Ishikawa (cell line): ENCODE measurements at regions not wholly inside any gene's neighbourhood (a gene's known extent, or its start where the extent isn't known, plus 50 kb on each side); places are given as distances from the start of the nearest gene placed in this dataset.

Experiments
- CEBPB ChIP-seq: IDR thresholded peaks from 2 replicates; pipeline ENCODE4 v1.6.1; 2012
- CREB1 ChIP-seq: IDR thresholded peaks from 2 replicates; pipeline ENCODE4 v1.6.1; 2012; ENCODE audit warnings: low read depth
- EP300 ChIP-seq: IDR thresholded peaks from 2 replicates; pipeline ENCODE4 v1.6.1; 2012; ENCODE audit warnings: borderline replicate concordance
- RAD21 ChIP-seq: IDR thresholded peaks from 2 replicates; pipeline ENCODE4 v1.6.1; 2012; ENCODE audit warnings: low read depth
- TAF1 ChIP-seq: IDR thresholded peaks from 2 replicates; pipeline ENCODE4 v1.6.1; 2012; ENCODE audit warnings: low read depth, mild to moderate bottlenecking
- TEAD4 ChIP-seq: IDR thresholded peaks from 2 replicates; pipeline ENCODE4 v1.6.1; 2012
- YY1 ChIP-seq: IDR thresholded peaks from 2 replicates; pipeline ENCODE4 v1.6.1; 2012; ENCODE audit warnings: low read depth
- ZBTB7A ChIP-seq: IDR thresholded peaks from 2 replicates; pipeline ENCODE4 v1.6.1; 2012; ENCODE audit warnings: low read depth
- TF ChIP-seq, protein P1 (sequence below): IDR thresholded peaks from 2 replicates; pipeline ENCODE4 v1.6.1; 2012; ENCODE audit warnings: low read depth, mild to moderate bottlenecking
- TF ChIP-seq, protein P2 (sequence below): IDR thresholded peaks from 2 replicates; pipeline ENCODE4 v1.6.1; 2012

DNA sequence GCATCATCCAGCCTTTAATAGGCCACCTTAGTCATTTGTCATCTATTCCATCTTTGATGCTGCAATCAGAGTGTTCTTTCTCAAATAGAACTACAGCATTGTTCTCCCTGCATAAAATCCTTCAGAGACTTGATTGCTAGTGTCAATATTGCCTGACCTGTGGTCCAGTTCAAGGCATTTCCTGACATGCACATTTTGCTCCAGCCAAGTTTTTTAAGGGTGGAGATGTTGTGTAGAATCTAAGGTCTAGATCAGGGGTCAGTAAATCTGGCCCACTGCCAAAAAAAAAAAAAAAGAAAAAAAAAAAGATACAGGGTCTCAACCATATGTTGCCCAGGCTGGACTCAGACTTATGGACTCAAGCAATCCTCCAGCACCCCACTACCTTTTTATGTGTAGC, 354.4 kb downstream of the FRK start:
- no peak for TF ChIP-seq RAD21
- TF ChIP-seq CEBPB, result no peak
- no peak for TF ChIP-seq YY1
- TF ChIP-seq, protein P1, sequence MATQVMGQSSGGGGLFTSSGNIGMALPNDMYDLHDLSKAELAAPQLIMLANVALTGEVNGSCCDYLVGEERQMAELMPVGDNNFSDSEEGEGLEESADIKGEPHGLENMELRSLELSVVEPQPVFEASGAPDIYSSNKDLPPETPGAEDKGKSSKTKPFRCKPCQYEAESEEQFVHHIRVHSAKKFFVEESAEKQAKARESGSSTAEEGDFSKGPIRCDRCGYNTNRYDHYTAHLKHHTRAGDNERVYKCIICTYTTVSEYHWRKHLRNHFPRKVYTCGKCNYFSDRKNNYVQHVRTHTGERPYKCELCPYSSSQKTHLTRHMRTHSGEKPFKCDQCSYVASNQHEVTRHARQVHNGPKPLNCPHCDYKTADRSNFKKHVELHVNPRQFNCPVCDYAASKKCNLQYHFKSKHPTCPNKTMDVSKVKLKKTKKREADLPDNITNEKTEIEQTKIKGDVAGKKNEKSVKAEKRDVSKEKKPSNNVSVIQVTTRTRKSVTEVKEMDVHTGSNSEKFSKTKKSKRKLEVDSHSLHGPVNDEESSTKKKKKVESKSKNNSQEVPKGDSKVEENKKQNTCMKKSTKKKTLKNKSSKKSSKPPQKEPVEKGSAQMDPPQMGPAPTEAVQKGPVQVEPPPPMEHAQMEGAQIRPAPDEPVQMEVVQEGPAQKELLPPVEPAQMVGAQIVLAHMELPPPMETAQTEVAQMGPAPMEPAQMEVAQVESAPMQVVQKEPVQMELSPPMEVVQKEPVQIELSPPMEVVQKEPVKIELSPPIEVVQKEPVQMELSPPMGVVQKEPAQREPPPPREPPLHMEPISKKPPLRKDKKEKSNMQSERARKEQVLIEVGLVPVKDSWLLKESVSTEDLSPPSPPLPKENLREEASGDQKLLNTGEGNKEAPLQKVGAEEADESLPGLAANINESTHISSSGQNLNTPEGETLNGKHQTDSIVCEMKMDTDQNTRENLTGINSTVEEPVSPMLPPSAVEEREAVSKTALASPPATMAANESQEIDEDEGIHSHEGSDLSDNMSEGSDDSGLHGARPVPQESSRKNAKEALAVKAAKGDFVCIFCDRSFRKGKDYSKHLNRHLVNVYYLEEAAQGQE, result no peak
- TF ChIP-seq TAF1, result no peak
- TF ChIP-seq CREB1, result no peak
- TF ChIP-seq EP300, result no peak
- TF ChIP-seq TEAD4, result no peak
- no peak for TF ChIP-seq ZBTB7A
- TF ChIP-seq, protein P2, sequence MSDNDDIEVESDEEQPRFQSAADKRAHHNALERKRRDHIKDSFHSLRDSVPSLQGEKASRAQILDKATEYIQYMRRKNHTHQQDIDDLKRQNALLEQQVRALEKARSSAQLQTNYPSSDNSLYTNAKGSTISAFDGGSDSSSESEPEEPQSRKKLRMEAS, result no peak
